AG04450 (cell line): ENCODE measurements at regions not wholly inside any gene's neighbourhood (a gene's known extent, or its start where the extent isn't known, plus 50 kb on each side); places are given as distances from the start of the nearest gene placed in this dataset.
"Not testable (repeated sequence)": the region's sequence is repeated elsewhere in the genome, so short reads cannot be mapped to it uniquely, and the experiment has no call there.

ENCODE experiments used
- CTCF ChIA-PET: fragments of 300-600, 350-600 bp; formaldehyde crosslinking; extraction: SDS; loops from one replicate; lab custom pipeline; 2022; ENCODE audit warnings: antibody characterized with exemption, inconsistent platforms; lab: Charles Lee
- POLR2A ChIA-PET: fragments of 350-600 bp; formaldehyde crosslinking; extraction: SDS; loops from one replicate; lab custom pipeline; 2021; ENCODE audit warnings: antibody characterized with exemption, inconsistent platforms; lab: Yijun Ruan, JAX
- DNase-seq: peaks from one replicate; pipeline ENCODE4 v3.0.0-alpha.2; 2011; ENCODE audit warnings: low read depth, low spot score
- H3K27ac ChIP-seq: one replicate; pipeline ENCODE4 v1.5.1; 2012; ENCODE audit warnings: low read depth, low read length, control low read depth
- H3K27me3 ChIP-seq: one replicate; pipeline ENCODE4 v1.6.0; 2012; ENCODE audit warnings: low read length; ENCODE audit not compliant: control insufficient read depth, insufficient read depth
- H3K4me3 ChIP-seq: 2 replicates; pipeline ENCODE4 v1.5.1; 2011; ENCODE audit warnings: mild to moderate bottlenecking, low read depth, low read length, control low read depth
- H3K9me3 ChIP-seq: 2 replicates; pipeline ENCODE4 v1.5.1; 2012; ENCODE audit warnings: low read length; ENCODE audit not compliant: control insufficient read depth, insufficient read depth
- TF ChIP-seq, protein P1 (sequence below): IDR thresholded peaks from 2 replicates; pipeline ENCODE4 v1.5.1; 2011; ENCODE audit warnings: low read depth, low read length, control low read depth, inconsistent platforms

DNA sequence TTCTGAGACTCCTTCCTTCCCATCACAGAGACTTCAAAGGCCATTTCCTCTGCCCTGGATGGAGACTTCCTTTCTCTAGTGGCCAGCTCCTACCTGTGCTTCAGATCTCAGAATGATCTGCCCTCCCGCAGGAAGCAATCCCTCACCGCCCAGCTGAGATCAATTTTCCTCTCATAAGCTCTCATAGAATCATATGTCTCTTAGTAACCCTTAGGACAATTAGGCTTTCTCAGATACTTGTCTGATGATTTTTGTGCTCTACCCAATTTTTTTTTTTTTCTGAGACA lies 212.6 kb upstream of the PRSS58 start:
- Histone ChIP-seq H3K4me3 (no peak overlapping the region), H3K9me3 (no peaks in the 10 kb centered on the region), H3K27me3 (no peaks in the 10 kb centered on the region), H3K27ac (no peak overlapping the region)
- POLR2A ChIA-PET, result no interaction called here
- DNase-seq, result no peak
- TF ChIP-seq, protein P1, sequence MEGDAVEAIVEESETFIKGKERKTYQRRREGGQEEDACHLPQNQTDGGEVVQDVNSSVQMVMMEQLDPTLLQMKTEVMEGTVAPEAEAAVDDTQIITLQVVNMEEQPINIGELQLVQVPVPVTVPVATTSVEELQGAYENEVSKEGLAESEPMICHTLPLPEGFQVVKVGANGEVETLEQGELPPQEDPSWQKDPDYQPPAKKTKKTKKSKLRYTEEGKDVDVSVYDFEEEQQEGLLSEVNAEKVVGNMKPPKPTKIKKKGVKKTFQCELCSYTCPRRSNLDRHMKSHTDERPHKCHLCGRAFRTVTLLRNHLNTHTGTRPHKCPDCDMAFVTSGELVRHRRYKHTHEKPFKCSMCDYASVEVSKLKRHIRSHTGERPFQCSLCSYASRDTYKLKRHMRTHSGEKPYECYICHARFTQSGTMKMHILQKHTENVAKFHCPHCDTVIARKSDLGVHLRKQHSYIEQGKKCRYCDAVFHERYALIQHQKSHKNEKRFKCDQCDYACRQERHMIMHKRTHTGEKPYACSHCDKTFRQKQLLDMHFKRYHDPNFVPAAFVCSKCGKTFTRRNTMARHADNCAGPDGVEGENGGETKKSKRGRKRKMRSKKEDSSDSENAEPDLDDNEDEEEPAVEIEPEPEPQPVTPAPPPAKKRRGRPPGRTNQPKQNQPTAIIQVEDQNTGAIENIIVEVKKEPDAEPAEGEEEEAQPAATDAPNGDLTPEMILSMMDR, result no peak
- CTCF ChIA-PET, result interaction anchor here (1.0 to 13.2 kb wide), 2 partner anchors 13 to 26 kb away, joined by 4 to 328 read pairs; no protein-coding TSS in a partner anchor

DNA sequence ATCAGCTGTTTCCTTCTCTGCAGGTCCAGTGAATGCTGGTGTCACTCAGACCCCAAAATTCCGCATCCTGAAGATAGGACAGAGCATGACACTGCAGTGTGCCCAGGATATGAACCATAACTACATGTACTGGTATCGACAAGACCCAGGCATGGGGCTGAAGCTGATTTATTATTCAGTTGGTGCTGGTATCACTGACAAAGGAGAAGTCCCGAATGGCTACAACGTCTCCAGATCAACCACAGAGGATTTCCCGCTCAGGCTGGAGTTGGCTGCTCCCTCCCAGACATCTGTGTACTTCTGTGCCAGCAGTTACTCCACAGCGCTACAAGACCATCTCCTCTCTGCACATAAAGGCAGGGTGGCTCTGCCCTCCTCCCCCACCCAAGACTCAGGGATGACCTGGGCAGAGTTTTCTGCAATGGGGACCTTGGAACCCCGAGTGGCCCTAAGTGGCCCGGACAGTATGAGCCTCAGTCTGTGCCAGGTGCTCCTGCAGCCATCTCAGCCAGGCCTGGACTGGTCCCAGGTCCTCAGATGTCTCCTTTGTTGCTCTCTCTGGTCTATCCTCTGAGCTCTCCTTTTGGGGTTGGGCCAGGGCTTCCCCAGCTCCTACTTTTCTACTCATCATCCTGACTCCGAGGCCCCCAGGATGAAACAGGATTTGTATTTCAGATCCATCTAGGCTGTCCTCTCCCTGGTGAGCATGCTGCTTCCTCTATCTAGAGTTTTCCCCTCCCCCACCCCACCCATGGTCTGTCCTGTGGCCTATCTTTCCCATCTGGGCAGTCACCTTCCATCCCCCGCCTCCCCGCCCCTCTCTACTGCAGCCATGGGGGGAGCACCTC lies 212.1 kb upstream of the PRSS58 start:
- no peaks in the 10 kb centered on the region for H3K27me3 ChIP-seq
- H3K9me3 ChIP-seq, result no peaks in the 10 kb centered on the region
- no peak overlapping the region for H3K27ac ChIP-seq
- POLR2A ChIA-PET, result no interaction called here
- no peak for DNase-seq
- no peak overlapping the region for H3K4me3 ChIP-seq
- TF ChIP-seq, protein P1, result no peak
- CTCF ChIA-PET, result interaction anchor here (1.0 to 13.2 kb wide), 2 partner anchors 14 to 27 kb away, joined by 4 to 328 read pairs; no protein-coding TSS in a partner anchor

DNA sequence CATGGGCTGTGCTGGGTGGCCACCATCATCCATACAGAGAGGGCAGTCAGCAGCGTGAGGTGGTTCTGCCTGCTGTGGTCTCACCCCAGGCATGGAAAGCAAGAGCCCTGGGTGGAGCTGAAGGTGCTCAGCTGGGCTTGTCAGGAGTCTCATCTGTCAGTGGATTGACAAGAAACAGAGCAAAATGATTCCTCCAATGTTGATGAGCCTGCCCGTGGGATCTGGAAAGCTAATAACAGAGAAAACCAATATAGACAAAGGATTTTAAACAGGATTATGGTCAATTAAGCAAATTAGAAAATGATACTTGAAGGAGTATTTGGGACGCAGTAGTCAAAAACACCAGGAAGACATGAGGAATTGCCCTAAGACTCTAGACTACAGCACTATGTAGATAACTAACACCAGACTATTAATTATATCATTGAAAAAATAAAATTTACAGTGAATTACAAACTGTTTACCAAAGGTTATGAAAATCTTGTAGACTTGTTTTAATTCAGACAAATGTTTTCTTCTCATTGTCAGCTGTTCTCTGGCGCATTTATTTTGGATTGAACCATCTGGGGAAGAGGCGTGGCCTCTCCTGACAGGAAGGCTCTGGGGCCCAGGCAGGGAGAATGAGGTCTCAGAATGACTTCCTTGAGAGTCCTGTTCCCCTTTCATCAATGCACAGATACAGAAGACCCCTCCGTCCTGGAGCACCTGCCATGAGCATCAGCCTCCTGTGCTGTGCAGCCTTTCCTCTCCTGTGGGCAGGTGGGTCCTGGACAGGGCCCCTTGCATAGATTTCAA lies 211.2 kb upstream of the PRSS58 start:
- Histone ChIP-seq H3K9me3 (no peaks in the 10 kb centered on the region), H3K27me3 (no peaks in the 10 kb centered on the region), H3K4me3 (no peak overlapping the region), H3K27ac (no peak overlapping the region)
- DNase-seq, result no peak
- POLR2A ChIA-PET, result interaction anchor here (0.6 kb wide), 1 partner anchor 31 kb away, joined by 3 read pairs; no protein-coding TSS in a partner anchor
- TF ChIP-seq, protein P1, result no peak
- CTCF ChIA-PET, result interaction anchor here (2.5 to 13.2 kb wide), 2 partner anchors 10 to 15 kb away, joined by 9 to 328 read pairs; no protein-coding TSS in a partner anchor

GRCh38 chr7:142467056-142467655 lies 209.3 kb upstream of the PRSS58 start:
- CTCF ChIA-PET, result interaction anchor here (1.0 to 13.2 kb wide), 5 partner anchors 8 to 82 kb away, joined by 3 to 328 read pairs (median 5); no protein-coding TSS in a partner anchor
- POLR2A ChIA-PET, H3K9me3 ChIP-seq, H3K27me3 ChIP-seq, H3K4me3 ChIP-seq, DNase-seq, H3K27ac ChIP-seq: not testable (repeated sequence)

DNA sequence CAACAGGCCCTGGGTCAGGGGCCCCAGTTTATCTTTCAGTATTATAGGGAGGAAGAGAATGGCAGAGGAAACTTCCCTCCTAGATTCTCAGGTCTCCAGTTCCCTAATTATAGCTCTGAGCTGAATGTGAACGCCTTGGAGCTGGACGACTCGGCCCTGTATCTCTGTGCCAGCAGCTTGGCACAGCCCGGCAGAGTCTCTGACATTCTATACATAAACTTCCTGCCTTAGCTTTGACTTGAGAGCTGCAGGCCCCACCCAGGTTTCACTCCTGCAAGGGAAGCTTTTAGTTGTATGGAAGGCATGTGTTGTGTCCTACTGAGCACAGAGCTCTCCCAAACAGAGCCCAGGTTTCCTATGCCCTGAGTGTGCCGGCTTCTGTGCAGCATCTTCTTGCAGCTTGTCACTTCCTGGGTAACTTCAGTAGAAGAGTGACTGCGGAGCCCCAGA lies 205.6 kb upstream of the PRSS58 start:
- CTCF ChIA-PET, result interaction anchor here (0.6 to 13.2 kb wide), 17 partner anchors 8 to 917 kb away, joined by 3 to 328 read pairs (median 4); no protein-coding TSS in a partner anchor
- DNase-seq, result no peak
- Histone ChIP-seq H3K27me3 (no peaks in the 10 kb centered on the region), H3K4me3 (no peak overlapping the region), H3K9me3 (no peaks in the 10 kb centered on the region), H3K27ac (no peak overlapping the region)
- TF ChIP-seq, protein P1, result no peak
- POLR2A ChIA-PET, result no interaction called here
